Fibroblast of villous mesenchyme (primary cell): ENCODE measurements at regions not wholly inside any gene's neighbourhood (a gene's known extent, or its start where the extent isn't known, plus 50 kb on each side); places are given as distances from the start of the nearest gene placed in this dataset.
A peak's percentile ranks its signal among the peaks of the same experiment; 100 is the strongest.

Experiments used
- DNase-seq: peaks from one replicate; pipeline ENCODE4 v3.0.0-alpha.2; 2010; ENCODE audit warnings: low read depth
- H3K4me3 ChIP-seq: 2 replicates; pipeline ENCODE4 v1.5.1; 2011; ENCODE audit warnings: low read depth, mild to moderate bottlenecking, low read length
- CTCF ChIP-seq: IDR thresholded peaks from 2 replicates; pipeline ENCODE4 v1.5.1; 2012; ENCODE audit warnings: low read depth, mild to moderate bottlenecking, low read length; ENCODE audit not compliant: insufficient read depth

GRCh38 chr5:36786448-36787012 lies 90.0 kb upstream of the NIPBL start:
- H3K4me3 ChIP-seq: no peak overlapping the region
- no peak for TF ChIP-seq CTCF
- DNase-seq: no peak

DNA sequence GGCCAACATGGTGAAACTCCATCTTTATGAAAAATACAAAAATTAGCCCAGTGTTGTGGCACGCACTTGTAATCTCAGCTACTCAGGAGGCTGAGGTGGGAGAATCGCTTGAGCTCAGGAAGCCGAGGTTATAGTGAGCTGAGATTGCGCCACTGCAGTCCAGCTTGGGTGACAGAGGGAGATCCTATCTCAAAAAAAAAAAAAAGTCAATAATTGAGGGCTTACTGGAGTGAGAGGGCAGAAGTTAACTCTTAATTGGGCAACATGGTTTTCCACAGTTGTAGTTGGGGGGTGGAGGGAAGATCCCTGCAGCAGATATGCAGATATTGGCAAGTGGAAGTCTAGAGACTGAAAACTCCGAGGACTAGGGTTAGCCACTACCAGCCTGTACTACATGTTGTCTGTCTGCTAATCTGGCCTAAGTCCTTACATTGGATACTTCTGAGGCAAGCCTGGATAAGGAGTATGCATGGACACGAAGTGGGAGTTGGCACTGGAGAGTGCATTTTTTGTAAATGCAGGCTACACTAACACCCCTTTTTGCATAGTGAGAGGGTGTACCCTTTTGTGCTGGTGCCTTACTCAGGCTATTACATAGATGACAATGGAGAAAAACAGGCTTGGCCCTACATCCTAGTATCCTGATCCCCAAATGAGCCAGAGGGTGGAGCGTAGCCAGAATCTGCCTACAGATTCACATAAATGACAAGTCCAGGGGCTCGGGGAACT lies 89.0 kb upstream of the NIPBL start:
- H3K4me3 ChIP-seq: no peak overlapping the region
- TF ChIP-seq CTCF: no peak
- no peak for DNase-seq

DNA sequence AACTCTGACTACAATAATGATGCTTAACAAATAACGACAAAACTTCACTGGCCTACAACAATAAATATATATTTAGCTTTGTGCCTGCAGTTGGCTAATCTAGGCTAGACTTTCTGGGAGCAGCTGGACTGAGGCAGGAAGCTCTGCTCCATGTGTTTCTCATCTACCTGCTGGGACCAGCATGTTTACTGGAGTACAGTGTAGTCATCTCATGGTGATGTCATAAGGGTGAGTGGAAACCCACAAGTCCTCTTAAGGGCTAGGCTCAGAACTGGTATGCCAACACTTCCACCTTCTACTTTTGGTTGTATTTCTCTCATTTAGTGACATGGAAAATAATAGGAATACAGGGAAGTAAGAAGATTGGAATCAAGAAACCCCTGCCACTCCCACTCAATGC lies 85.7 kb upstream of the NIPBL start:
- no peak overlapping the region for H3K4me3 ChIP-seq
- no peak for TF ChIP-seq CTCF
- DNase-seq: no peak

DNA sequence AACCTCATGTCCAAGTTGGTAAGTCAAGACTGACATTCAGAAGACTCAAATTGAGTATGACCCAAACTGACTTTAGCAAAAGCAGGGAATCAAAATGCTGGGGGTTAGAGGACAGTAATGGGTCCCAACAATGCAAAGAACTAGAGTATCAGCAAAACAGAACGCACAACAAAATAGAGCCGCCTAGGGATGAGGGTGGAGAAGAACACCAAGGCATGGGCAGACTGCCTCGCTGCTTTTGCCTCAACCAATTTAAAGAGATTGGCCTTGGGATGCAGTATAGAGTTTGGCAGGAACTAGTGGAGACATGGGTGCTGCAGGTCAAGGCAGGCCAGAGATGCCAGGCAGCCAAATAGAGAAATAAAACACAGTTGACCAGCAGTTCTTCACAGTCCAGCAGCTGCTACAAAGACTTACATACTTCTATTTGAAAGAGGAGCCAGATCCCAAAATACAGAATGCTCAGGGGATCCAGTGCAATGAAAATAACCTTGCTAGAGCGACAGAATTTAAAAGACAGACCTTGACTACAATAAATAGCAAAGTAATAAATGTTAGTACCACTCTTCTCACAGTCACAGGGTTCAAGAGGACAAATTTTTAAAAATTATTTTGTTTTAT lies 83.9 kb upstream of the NIPBL start:
- no peak for TF ChIP-seq CTCF
- H3K4me3 ChIP-seq: no peak overlapping the region
- DNase-seq: no peak

GRCh38 chr5:36795366-36795765 lies 81.2 kb upstream of the NIPBL start:
- no peak overlapping the region for H3K4me3 ChIP-seq
- DNase-seq: no peak
- TF ChIP-seq CTCF: no peak

DNA sequence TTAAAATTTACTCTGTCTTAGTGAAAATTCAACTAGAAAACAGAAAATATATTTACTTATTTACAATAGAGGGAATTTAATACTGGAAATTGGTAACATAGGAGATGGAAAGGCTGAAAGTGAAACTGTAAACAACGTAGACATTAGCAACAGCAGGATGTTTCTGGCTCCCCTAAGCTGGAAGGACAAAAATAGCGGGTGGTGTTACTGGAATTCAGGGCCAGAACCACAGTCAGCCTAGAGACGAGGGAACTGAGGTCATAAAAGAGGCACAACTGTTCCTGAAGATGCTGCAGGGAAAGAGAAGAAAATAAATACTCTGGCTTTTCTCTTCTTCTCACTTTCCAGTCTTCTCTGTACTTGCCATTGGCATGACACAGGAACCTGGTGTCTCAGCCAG lies 80.4 kb upstream of the NIPBL start:
- TF ChIP-seq CTCF: no peak
- no peak overlapping the region for H3K4me3 ChIP-seq
- DNase-seq: peak; percentile 3

DNA sequence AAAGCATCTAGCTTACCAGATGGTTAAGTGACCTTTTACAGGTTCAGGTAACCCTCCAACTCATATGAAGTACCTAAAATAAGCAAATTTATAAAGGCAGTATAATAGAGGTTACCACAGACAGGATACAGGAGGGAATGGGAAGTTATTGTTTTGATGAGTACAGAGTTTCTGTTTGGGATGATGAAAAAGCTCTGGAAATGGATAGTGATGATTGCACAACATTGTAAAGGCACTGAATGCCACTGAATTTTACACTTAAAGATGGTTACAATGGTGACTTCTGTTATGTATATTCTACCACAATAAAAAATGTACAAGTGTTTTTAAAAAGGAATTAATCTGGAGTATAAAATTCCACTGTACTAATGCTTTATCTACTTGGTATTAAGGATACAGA lies 75.0 kb upstream of the NIPBL start:
- no peak for DNase-seq
- H3K4me3 ChIP-seq: no peak overlapping the region
- TF ChIP-seq CTCF: no peak
